Mesodermal cell (in vitro differentiated cells): ENCODE measurements at regions not wholly inside any gene's neighbourhood (a gene's known extent, or its start where the extent isn't known, plus 50 kb on each side); places are given as distances from the start of the nearest gene placed in this dataset.

Experiments used
- H3K27ac ChIP-seq: 2 replicates; pipeline ENCODE4 v1.7.0; 2013; ENCODE audit warnings: mild to moderate bottlenecking, low read depth, low read length, moderate library complexity; ENCODE audit not compliant: severe bottlenecking
- H3K36me3 ChIP-seq: 2 replicates; pipeline ENCODE4 v1.7.1; 2013; ENCODE audit warnings: mild to moderate bottlenecking, low read length, moderate library complexity; ENCODE audit not compliant: control insufficient read depth, insufficient read depth
- H3K4me1 ChIP-seq: one replicate; pipeline ENCODE4 v1.7.1; 2013; ENCODE audit warnings: mild to moderate bottlenecking, low read length; ENCODE audit not compliant: insufficient read depth, control insufficient read depth, poor library complexity, severe bottlenecking
- H3K4me3 ChIP-seq: 2 replicates; pipeline ENCODE4 v1.7.0; 2013; ENCODE audit warnings: low read length, control low read depth, mild to moderate bottlenecking; ENCODE audit not compliant: insufficient read depth, poor library complexity, severe bottlenecking; ENCODE audit errors: extremely low read depth
- H3K9me3 ChIP-seq: 2 replicates; pipeline ENCODE4 v1.7.1; 2013; ENCODE audit warnings: mild to moderate bottlenecking, low read length, moderate library complexity; ENCODE audit not compliant: control insufficient read depth
- WGBS, 2 experiments: methylation state at CpG; one replicate each; pipeline ENCODE4 v1.1.5; 2013; ENCODE audit warnings: missing lambda C conversion rate in 2 of 2; ENCODE audit not compliant: insufficient coverage in 2 of 2; 5-methylcytosine and 5-hydroxymethylcytosine counted together

DNA sequence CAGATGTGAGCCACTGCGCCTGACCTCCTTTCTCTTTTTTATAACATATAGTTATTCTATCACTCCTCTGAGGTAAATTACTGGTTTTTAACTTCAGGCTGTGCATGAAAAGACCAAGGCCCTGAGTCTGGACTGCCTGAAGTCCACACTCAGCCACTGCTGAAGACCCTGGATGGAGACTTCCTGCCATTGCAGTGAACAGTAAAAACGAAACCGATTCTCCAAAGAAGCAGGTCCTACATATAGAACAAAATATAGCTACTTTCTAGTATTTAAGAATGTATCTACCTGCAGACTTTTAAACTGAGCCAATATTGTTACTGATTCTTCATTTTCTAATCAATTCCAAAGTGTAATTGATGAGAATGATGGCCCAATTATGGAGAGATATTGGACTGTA is 232.8 kb downstream of the CHRM3 start:
- WGBS, 2 experiments, result no CpG with 5 or more reads among the region's 3 CpGs
- Histone ChIP-seq H3K36me3 (no peaks in the 10 kb centered on the region), H3K4me3 (no peak overlapping the region), H3K27ac (no peak overlapping the region), H3K4me1 (peaks cover 4% of the 10 kb centered on the region), H3K9me3 (no peaks in the 10 kb centered on the region)

GRCh38 chr1:239630767-239631166 is 244.4 kb downstream of the CHRM3 start:
- Histone ChIP-seq H3K4me1 (peaks cover 3% of the 10 kb centered on the region), H3K27ac (no peak overlapping the region), H3K36me3 (no peaks in the 10 kb centered on the region), H3K4me3 (no peak overlapping the region), H3K9me3 (no peaks in the 10 kb centered on the region)
- WGBS, 2 experiments, result 70 to 80% methylated on average over 1 to 2 of the region's 3 CpGs

DNA sequence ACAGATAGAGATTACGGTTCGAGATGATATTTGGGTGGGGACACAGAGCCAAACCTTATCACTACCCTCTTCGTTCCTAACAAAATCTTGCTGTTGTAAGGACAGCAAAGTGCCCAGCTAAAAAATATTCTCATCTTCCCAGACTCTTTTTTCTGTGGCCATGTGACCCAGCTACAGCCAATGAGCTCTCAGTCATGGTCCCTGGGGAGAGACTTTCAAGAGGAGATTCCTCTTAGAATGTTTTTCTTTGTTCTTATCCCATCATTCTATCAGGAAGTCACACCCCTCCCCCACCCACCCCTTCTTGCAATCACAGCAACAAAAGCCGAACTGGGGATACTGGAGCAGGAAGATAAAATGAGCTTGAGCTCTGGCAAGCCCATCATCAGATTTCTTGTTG is 247.1 kb downstream of the CHRM3 start:
- Histone ChIP-seq H3K9me3 (no peaks in the 10 kb centered on the region), H3K4me1 (peaks cover 3% of the 10 kb centered on the region), H3K36me3 (no peaks in the 10 kb centered on the region), H3K27ac (no peak overlapping the region), H3K4me3 (no peak overlapping the region)
- WGBS, 2 experiments, result 83 to 100% methylated on average over 2 to 3 of the region's 4 CpGs

- Histone ChIP-seq H3K4me1 (peaks cover 3% of the 10 kb centered on the region), H3K9me3 (no peaks in the 10 kb centered on the region), H3K4me3 (no peak overlapping the region), H3K36me3 (no peaks in the 10 kb centered on the region), H3K27ac (no peak overlapping the region)
- WGBS, 2 experiments, result no CpG with 5 or more reads among the region's 2 CpGs
These were observed 248.9 kb downstream of the CHRM3 start for GRCh38 chr1:239635276-239635675.

GRCh38 chr1:239636347-239636746 is 250.0 kb downstream of the CHRM3 start:
- Histone ChIP-seq H3K4me1 (peaks cover 3% of the 10 kb centered on the region), H3K9me3 (no peaks in the 10 kb centered on the region), H3K4me3 (no peak overlapping the region), H3K27ac (no peak overlapping the region), H3K36me3 (no peaks in the 10 kb centered on the region)
- 90 to 100% methylated on average over 2 of the region's 3 CpGs for WGBS, 2 experiments

- WGBS, 2 experiments, result 70 to 91% methylated on average over 1 to 2 of the region's 3 CpGs
These were observed 258.2 kb downstream of the CHRM3 start for GRCh38 chr1:239644604-239645003.

DNA sequence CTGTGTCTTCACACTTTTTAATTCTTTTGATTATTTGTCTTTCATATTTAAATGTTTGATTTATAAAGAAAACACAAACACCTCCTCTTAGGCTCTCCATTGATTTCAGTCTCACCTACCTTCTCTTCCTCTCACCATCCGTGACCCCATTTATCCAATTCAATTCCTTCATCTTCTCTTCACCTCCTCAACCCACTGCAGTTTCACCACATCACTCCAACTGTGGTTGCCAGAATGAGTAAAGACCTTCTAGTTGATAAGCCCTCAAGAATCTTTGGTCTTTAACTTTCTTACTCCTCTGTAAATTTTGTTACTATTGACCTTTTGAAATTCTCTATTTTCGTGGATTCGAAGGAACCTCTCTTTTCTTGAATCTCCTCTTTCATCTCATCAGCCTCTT is 260.7 kb downstream of the CHRM3 start:
- no peaks in the 10 kb centered on the region for H3K4me1 ChIP-seq
- H3K36me3 ChIP-seq, result no peaks in the 10 kb centered on the region
- no peak overlapping the region for H3K27ac ChIP-seq
- WGBS, 2 experiments, result 89 to 95% methylated on average over 3 of the region's 3 CpGs
- H3K9me3 ChIP-seq, result no peaks in the 10 kb centered on the region
- H3K4me3 ChIP-seq, result no peak overlapping the region

More at GRCh38 chr1:239644604-239645003, 258.2 kb downstream of the CHRM3 start:
- Histone ChIP-seq H3K4me1 (no peaks in the 10 kb centered on the region), H3K9me3 (no peaks in the 10 kb centered on the region), H3K4me3 (no peak overlapping the region), H3K27ac (no peak overlapping the region), H3K36me3 (no peaks in the 10 kb centered on the region)

DNA sequence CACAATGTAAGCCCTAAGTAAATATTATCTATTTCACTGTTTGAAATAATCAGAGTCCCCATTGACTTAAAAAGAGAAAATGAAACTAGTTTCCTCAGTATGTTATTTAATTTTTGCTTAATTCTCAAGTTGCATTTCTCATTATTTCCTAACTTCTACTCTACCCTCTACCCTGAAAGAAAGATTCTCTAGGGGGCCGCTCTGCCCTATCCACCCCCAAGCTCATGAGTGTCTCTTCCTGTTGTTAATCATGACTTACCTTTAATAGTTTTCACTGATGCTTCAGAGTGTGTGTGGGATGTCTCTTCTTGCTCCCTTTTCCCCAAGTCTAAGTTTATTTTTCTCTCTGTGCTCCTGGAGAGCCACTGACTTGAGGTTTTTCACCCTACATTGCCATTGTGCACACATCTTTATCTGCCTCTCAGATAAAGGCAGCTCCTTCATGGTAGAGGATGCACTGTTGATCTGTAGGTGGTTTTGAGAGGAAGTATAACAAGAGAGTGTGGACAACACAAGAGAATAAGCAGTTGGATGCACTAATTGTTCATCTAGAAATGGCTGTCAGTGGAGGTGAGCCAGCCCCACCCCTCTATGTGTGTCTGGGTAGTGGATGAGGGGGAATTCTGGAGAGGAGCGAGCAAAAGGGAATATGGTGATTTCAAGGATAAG is 261.7 kb downstream of the CHRM3 start:
- Histone ChIP-seq H3K27ac (no peak overlapping the region), H3K9me3 (no peaks in the 10 kb centered on the region), H3K4me3 (no peak overlapping the region), H3K36me3 (no peaks in the 10 kb centered on the region), H3K4me1 (no peaks in the 10 kb centered on the region)
- 82% methylated on average over 1 of the region's 2 CpGs; no CpG with 5 or more reads in 1 of the 2 experiments for WGBS, 2 experiments

DNA sequence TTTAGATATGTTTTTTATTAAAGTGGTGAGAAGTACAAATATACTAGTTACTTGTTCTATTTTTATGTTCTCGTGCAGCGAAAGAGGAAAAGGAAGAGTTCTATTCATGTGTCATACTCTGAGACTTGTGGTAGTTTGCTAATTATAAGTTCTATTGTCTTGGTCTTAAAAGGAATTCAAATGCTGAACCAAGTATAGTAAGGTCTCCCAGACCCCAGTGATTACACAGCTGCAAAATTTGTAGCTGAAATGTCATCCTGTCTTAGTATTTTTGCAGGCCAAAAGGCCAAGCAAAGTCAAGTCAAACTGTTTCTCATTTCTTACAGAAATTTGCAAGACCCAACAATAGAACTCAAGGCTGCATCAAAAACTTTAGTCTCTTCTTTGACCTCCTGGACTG is 268.7 kb downstream of the CHRM3 start:
- no peaks in the 10 kb centered on the region for H3K9me3 ChIP-seq
- no peak overlapping the region for H3K4me3 ChIP-seq
- no peak overlapping the region for H3K27ac ChIP-seq
- H3K36me3 ChIP-seq, result no peaks in the 10 kb centered on the region
- WGBS, 2 experiments, result 90% methylated on average over 2 of the region's 2 CpGs; no CpG with 5 or more reads in 1 of the 2 experiments
- H3K4me1 ChIP-seq, result no peaks in the 10 kb centered on the region

GRCh38 chr1:239657291-239657690 is 270.9 kb downstream of the CHRM3 start:
- Histone ChIP-seq H3K4me3 (no peak overlapping the region), H3K27ac (no peak overlapping the region), H3K9me3 (no peaks in the 10 kb centered on the region), H3K4me1 (no peaks in the 10 kb centered on the region), H3K36me3 (no peaks in the 10 kb centered on the region)
- 82% methylated on average over 1 of the region's 2 CpGs; no CpG with 5 or more reads in 1 of the 2 experiments for WGBS, 2 experiments

GRCh38 chr1:239662950-239663349 is 276.6 kb downstream of the CHRM3 start:
- no peaks in the 10 kb centered on the region for H3K36me3 ChIP-seq
- WGBS, 2 experiments, result 89% methylated on average over 3 of the region's 3 CpGs; no CpG with 5 or more reads in 1 of the 2 experiments
- H3K27ac ChIP-seq, result no peak overlapping the region
- H3K4me1 ChIP-seq, result no peaks in the 10 kb centered on the region
- no peak overlapping the region for H3K4me3 ChIP-seq
- H3K9me3 ChIP-seq, result no peaks in the 10 kb centered on the region
